Psoas muscle (tissue), 7 donors: ENCODE measurements at regions not wholly inside any gene's neighbourhood (a gene's known extent, or its start where the extent isn't known, plus 50 kb on each side); places are given as distances from the start of the nearest gene placed in this dataset.

Source experiments
- ATAC-seq, 4 donors: fragments of 200-7000 bp; cut with Tn5 transposase; one replicate each; pipeline ENCODE4 v1.9.1; 2020; ENCODE audit warnings: moderate library complexity in 3 of 4, mild to moderate bottlenecking in 2 of 4
- DNase-seq, 2 donors: peaks; one replicate each; pipeline ENCODE4 v3.0.0-alpha.2; 2020
- H3K27ac ChIP-seq: fragments of 200-600 bp; one replicate; pipeline ENCODE4 v1.8.0; 2022
- H3K27me3 ChIP-seq, 3 donors: fragments of 200-600 bp in 1 of 3; one replicate each; pipeline versions ENCODE4 v1.6.1 to v1.8.0; 2013 to 2022; ENCODE audit warnings: low read length in 2 of 3, mild to moderate bottlenecking in 2 of 3, moderate library complexity in 1 of 3; ENCODE audit not compliant: insufficient read depth in 3 of 3
- H3K36me3 ChIP-seq, 2 donors: fragments of 200-600 bp in 1 of 2; one replicate each; pipeline versions ENCODE4 v1.6.1 to v1.8.0; 2013 to 2022; ENCODE audit warnings: low read depth in 1 of 2, mild to moderate bottlenecking in 1 of 2, moderate library complexity in 1 of 2; ENCODE audit not compliant: insufficient read depth in 1 of 2
- H3K4me1 ChIP-seq: fragments of 200-600 bp; one replicate; pipeline ENCODE4 v1.8.0; 2022
- H3K4me3 ChIP-seq: fragments of 200-600 bp; one replicate; pipeline ENCODE4 v1.8.0; 2022; ENCODE audit warnings: mild to moderate bottlenecking
- H3K9me3 ChIP-seq: fragments of 200-600 bp; one replicate; pipeline ENCODE4 v1.8.0; 2022
- CTCF ChIP-seq: fragments of 200-600 bp; IDR thresholded peaks from one replicate; pipeline ENCODE4 v1.8.0; 2022; ENCODE audit warnings: antibody characterized with exemption
- WGBS, 3 donors: extraction: QIAGEN DNeasy Blood & Tissue Kit; methylation state at CpG; one replicate each; pipeline versions ENCODE4 v1.1.6 to v1.1.7; 2013; 5-methylcytosine and 5-hydroxymethylcytosine counted together
- intact Hi-C, 2 donors: fragments of 100-400 bp; cut with DNase I; formaldehyde crosslinking; loops; one replicate each; pipeline versions ENCODE4 v1.11.0 to v1.14.2; 2022
- donor health status: healthy with polysubstance abuse.
- donor health status: DM: no; HTN: no; CAD: no; lungs with moderate emphysema.
- donor health status: Bipolar disorder and iron deficiency.
- donor health status: healthy.
- donor health status: DM: yes; HTN: yes; CAD: no.
- donor health status: DM: no; HTN: no; CAD: no.
- donor health status: DM: yes; HTN: yes; CAD: no.

- H3K27ac ChIP-seq, result no peak overlapping the region
- WGBS, 3 donors, result 40 to 51% (median 42%) methylated on average over 3 of the region's 3 CpGs
- H3K27me3 ChIP-seq, result no peaks in the 10 kb centered on the region
- no peaks in the 10 kb centered on the region for H3K9me3 ChIP-seq
- H3K4me3 ChIP-seq, result no peak overlapping the region
- H3K36me3 ChIP-seq, result no peaks in the 10 kb centered on the region
- ATAC-seq (no peak), DNase-seq (no peak)
- TF ChIP-seq CTCF, result no peak
- no peaks in the 10 kb centered on the region for H3K4me1 ChIP-seq
- intact Hi-C loops, result no loop called here
Observed at GRCh38 chr9:104009826-104010225, 84.3 kb upstream of the SMC2 start.

GRCh38 chr9:104022083-104022482 is 72.0 kb upstream of the SMC2 start:
- no peaks in the 10 kb centered on the region for H3K4me1 ChIP-seq
- intact Hi-C loops, result no loop called here
- no peak for TF ChIP-seq CTCF
- no peaks in the 10 kb centered on the region for H3K36me3 ChIP-seq
- H3K27ac ChIP-seq, result no peak overlapping the region
- no peak for DNase-seq
- H3K4me3 ChIP-seq, result no peak overlapping the region
- no peaks in the 10 kb centered on the region for H3K9me3 ChIP-seq
- no peak for ATAC-seq
- H3K27me3 ChIP-seq, result no peaks in the 10 kb centered on the region

DNA sequence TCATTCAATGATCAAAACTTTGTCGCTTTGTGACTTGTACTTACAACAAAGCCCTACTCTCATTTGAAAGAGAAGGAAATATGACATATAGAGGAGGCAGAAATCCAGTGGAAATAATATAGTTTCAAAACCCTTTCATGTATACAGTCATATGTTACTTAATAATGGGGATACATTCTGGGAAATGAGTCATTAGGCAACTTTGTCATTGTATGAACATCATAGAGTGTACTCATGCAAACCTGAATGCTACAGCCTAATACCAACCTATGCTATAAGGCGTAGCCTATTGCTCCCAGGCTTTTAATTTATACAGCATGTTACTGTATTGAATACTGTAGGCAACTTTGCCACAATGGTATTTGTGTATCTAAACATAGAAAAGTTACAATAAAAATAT is 69.0 kb upstream of the SMC2 start:
- intact Hi-C loops, result no loop called here
- 95 to 100% (median 99%) methylated on average over 2 of the region's 2 CpGs for WGBS, 3 donors
- no peaks in the 10 kb centered on the region for H3K27me3 ChIP-seq

DNA sequence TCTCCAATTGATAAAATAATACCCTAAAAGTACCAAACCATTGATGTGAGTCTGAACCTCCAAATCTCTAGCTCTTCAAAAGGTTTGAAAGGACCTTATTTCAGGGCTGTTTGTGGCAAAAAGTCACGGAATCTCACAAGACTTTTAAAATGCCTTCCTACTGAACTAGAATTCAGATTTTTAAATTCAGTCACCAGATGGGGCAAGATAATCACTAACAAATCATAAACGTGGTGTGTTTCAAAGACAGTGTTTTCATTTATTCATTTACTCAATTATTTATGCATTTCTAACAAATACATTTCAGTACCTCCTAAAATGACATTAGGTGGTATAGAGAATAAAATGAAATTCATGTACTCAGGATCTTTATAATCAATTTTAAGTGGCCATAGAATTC is 68.2 kb upstream of the SMC2 start:
- peak; percentile 12 for TF ChIP-seq CTCF
- ATAC-seq, result no peak
- no peaks in the 10 kb centered on the region for H3K9me3 ChIP-seq
- H3K4me1 ChIP-seq, result no peaks in the 10 kb centered on the region
- intact Hi-C loops, result no loop called here
- no peaks in the 10 kb centered on the region for H3K36me3 ChIP-seq
- WGBS, 3 donors, result 38 to 48% (median 40%) methylated on average over 2 of the region's 2 CpGs
- no peak overlapping the region for H3K4me3 ChIP-seq
- H3K27ac ChIP-seq, result no peak overlapping the region
- H3K27me3 ChIP-seq, result no peaks in the 10 kb centered on the region
- no peak for DNase-seq

More for the DNA sequence above, 69.0 kb upstream of the SMC2 start:
- Histone ChIP-seq H3K4me1 (no peaks in the 10 kb centered on the region), H3K36me3 (no peaks in the 10 kb centered on the region), H3K4me3 (no peak overlapping the region), H3K9me3 (no peaks in the 10 kb centered on the region), H3K27ac (no peak overlapping the region)
- DNase-seq (no peak), ATAC-seq (no peak)
- no peak for TF ChIP-seq CTCF

DNA sequence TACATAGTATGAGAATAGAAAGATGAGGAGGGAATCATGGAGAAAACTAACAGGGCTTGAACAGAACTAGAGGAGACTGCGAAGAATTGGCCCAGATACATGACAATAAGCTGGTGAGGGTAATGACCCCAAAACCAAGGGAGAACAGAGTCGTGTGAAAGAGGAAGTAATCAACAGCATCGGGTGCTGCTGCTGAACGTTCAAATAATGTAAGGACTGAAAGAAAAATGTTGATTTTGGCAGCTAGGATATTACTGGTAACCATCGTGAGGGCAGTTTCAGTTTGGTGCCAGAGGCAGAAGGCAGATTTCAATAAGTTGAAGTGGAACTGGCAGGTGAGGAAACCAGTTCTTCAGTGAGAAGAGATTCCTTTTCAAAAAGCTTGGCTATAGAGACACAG is 66.8 kb upstream of the SMC2 start:
- no peak for TF ChIP-seq CTCF
- ATAC-seq (no peak), DNase-seq (no peak)
- no peaks in the 10 kb centered on the region for H3K36me3 ChIP-seq
- H3K4me3 ChIP-seq, result no peak overlapping the region
- H3K27me3 ChIP-seq, result no peaks in the 10 kb centered on the region
- H3K9me3 ChIP-seq, result no peaks in the 10 kb centered on the region
- intact Hi-C loops, result no loop called here
- 50 to 56% (median 51%) methylated on average over 5 of the region's 5 CpGs for WGBS, 3 donors
- no peaks in the 10 kb centered on the region for H3K4me1 ChIP-seq
- H3K27ac ChIP-seq, result no peak overlapping the region
